GM12892 (cell line): ENCODE measurements at regions not wholly inside any gene's neighbourhood (a gene's known extent, or its start where the extent isn't known, plus 50 kb on each side); places are given as distances from the start of the nearest gene placed in this dataset.

Experiments used
- DNase-seq: peaks from one replicate; pipeline ENCODE4 v3.0.0; 2011; ENCODE audit not compliant: insufficient read length
- FAIRE-seq: peaks from 2 replicates; lab custom pipeline; 2011; peaks lifted over from hg19 to GRCh38; lab: Jason Lieb, UNC
- POLR2A ChIP-seq: IDR thresholded peaks from 2 replicates; pipeline ENCODE4 v1.6.1; 2011; ENCODE audit warnings: low read depth, low read length, control low read depth
- POLR2AphosphoS5 ChIP-seq: IDR thresholded peaks from 2 replicates; pipeline ENCODE4 v1.6.1; 2011; ENCODE audit warnings: low read depth, low read length, control low read depth
- TAF1 ChIP-seq: IDR thresholded peaks from 2 replicates; pipeline ENCODE4 v1.6.1; 2011; ENCODE audit warnings: low read depth, mild to moderate bottlenecking, control low read depth, low read length, borderline replicate concordance

DNA sequence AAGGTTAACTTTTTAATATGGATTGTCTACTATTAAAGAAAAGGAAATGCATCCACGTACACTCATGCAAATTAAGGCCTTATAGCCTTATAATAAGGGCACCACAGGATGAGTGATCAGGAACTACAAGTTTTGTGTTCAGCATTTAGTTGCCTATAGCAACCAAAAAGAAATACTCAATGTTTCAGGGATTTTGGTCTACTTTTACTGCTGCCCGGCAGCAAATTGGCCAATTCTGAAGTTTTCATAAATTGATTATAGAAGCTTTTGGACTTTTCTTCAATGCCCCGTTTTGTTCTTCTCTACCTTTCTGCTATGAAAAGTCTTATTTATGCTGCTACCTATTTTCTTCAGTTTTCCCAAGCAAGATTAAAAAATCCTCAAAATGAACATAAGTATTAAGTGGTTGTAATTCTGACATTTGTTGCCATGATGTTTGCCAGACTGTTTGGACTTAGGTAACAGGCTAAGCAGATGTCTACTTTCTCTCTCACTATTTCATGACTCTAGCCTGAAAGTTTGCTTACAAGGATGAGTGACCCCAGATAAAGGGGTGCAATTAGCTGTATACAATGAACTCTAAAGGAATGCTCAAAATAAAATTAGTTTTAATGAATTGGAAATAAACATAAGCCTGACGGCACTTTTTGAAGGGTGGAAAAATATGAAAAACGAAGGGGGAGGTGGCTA is 391.5 kb upstream of the DAB2 start:
- FAIRE-seq (no peak), DNase-seq (no peak)
- TF ChIP-seq POLR2A (no peak), TAF1 (no peak), POLR2AphosphoS5 (no peak)

DNA sequence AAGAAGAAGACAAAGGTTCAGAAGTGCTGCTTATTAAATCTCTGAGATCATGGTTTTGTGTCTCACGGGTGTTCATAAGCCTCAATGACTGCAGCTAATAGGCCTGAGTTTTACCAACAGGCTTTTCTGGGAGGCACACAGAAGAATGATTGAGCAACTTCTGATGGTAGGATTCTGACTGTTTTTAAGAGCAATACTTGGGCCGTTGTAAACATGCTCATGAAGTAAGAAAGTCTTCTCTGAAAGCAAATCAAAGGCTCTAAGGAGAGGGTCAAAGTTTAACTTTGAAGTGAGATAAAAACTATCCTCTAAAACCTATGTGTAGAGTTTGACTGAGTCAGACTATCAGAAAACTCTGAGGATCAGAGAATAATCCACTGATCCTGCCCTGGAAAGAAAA is 390.9 kb upstream of the DAB2 start:
- no peak for FAIRE-seq
- TF ChIP-seq TAF1 = no peak
- TF ChIP-seq POLR2A = no peak
- TF ChIP-seq POLR2AphosphoS5 = no peak
- no peak for DNase-seq

DNA sequence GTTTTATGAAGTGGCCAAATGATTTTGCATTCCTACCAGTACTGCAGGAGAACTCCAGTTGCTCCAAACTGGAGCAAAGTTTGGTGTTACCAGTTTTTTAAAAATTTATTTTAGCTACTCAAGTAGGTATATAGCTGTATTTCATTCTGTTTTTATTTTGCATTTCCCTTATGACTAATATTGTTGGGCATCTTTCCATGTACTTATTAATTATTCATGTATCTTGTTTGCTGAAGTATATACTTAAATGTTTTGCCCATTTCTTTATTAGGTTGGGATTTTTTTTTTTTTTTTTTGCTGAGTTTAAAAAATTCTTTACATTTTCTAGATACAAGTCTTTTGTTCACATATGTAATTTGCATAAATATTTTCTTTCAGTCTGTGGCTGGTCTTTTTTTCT is 386.6 kb upstream of the DAB2 start:
- FAIRE-seq (no peak), DNase-seq (no peak)

DNA sequence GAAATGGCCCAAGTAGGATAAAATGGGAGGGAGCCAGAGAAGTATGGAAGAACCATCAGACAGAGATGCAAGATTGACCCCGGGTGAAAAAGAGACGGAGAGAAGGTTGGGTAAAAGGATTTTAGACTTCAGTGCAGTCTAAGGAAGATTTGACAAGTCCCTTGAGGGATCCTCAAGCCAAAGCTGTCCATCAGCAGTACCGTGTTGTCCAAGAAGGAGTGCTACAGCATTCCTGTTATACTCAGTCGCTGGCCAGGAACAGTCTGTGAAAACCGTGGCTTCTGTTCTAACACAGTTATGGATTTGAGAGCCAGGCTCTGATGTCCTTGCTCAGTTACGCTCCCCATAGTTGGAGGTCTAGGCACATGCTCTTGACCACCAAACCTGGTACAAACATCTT is 383.9 kb upstream of the DAB2 start:
- FAIRE-seq (no peak), DNase-seq (no peak)
- no peak for TF ChIP-seq POLR2AphosphoS5
- TF ChIP-seq POLR2A = no peak
- no peak for TF ChIP-seq TAF1

More for the DNA sequence above, 386.6 kb upstream of the DAB2 start:
- no peak for TF ChIP-seq POLR2AphosphoS5
- no peak for TF ChIP-seq POLR2A
- no peak for TF ChIP-seq TAF1

DNA sequence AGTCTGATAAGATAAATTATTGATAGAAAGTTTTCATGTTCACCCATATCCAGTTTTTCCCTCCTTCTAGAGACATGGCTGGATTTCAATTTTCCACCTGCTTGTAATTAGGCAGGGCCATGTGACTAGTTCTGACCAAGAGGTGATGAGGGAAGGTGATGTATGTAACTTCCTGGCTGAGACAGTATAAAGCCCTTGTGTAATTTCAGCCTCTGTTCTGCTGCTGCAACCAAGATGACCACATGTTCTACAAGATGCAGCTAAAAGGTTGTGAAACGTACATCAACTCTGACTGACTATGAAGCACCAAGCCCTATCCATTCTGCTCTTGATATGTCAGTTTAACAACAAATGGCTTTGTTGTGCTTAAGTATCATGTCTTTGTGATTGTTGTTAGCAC is 376.5 kb upstream of the DAB2 start:
- no peak for FAIRE-seq
- TF ChIP-seq POLR2A (no peak), POLR2AphosphoS5 (no peak), TAF1 (no peak)

DNA sequence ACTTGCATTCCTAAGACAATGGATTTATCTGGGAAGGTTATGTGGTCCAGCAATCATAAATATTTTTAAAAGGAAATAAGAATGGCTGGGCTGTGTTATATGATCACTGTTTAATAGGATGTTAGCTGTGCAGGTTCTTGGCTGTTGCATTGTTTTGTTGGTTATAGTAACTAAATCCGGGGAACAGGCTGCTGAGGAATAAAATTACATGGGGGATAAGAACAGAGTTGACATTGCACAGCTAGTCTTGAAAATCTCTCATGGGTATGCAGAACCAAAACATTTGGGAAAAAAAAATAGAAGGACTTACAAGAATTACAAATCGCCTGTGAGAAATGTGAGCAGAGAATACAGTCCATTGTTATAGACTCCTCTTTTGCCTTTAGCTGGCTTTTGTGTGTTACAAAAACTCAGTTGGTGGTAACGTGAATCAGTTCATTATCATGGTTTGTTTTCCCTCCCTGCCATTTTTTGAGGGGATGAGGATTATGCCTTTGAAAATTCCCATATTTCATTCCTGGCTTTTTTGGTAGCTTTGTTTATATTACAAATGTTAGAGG is 375.3 kb upstream of the DAB2 start:
- DNase-seq (no peak), FAIRE-seq (no peak)
- TF ChIP-seq TAF1 (no peak), POLR2A (no peak), POLR2AphosphoS5 (no peak)

More for the DNA sequence above, 376.5 kb upstream of the DAB2 start:
- DNase-seq = no peak

DNA sequence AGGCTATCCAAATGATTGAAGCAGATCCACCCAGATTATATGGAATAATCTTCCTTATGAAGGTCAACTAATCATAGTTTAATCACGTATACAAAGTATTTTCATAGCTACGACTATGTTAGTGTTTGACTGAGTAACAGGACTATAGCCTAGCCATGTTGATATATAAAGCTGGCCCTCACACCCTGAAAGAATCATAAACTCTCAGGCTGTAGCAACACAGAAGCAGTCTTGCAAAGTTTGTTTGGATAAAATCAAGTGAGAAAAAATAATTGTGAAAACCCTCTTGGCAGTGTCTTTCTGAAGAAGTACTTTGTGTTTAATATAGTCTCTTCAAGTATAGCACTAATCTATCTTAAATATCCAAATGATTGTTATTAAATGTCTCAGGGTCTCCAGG is 374.5 kb upstream of the DAB2 start:
- DNase-seq (no peak), FAIRE-seq (no peak)
- TF ChIP-seq POLR2A = no peak
- TF ChIP-seq TAF1 = no peak
- no peak for TF ChIP-seq POLR2AphosphoS5

DNA sequence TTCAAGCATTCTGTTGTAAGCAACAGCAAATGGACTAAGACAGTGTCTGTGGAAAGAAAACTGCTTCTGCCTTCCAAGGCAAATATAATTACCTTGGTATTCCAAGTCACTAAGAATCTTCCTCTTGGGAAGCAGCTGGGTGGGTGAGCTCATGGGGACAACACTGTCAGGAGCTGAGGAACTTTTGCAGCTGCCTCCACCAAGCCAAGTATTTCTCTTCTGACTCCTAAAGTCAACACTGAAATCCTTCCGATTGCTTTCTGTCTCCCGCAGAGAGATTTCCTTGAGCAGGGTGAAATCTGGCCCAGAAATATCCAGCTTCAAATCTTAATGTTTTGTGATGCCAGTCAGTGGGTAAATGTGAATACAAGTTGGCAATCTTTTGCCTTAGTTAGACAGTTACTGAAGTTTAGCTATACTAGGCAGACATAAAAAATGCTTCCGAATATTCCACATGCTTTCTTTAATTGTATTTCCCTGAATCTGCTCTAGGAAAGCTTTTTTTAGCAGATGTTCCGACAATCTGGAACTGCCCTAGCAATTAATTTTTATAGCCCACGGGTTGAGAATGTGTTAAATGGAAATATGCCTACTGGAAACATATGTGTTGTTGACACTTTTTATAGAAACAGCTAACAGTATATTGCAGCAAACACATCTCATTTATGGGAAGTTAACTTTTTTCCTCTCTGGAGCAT is 369.9 kb upstream of the DAB2 start:
- DNase-seq = no peak
- FAIRE-seq = no peak
- no peak for TF ChIP-seq POLR2AphosphoS5
- TF ChIP-seq POLR2A = no peak
- no peak for TF ChIP-seq TAF1

DNA sequence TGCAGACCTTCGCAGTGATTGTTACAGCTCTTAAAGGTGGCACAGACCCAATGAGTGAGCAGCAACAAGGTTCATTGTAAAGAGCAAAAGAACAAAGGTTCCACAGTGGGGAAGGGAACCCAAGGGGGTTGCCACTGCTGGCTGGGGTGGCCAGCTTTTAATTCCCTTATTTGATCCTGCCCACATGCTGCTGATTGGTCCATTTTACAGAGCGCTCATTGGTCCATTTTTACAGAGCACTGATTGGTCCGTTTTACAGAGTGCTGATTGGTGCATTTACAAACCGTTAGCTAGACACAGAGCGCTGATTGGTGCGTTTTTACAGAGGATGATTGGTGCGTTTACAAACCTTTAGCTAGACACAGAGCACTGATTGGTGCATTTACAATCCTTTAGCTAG is 360.6 kb upstream of the DAB2 start:
- TF ChIP-seq POLR2AphosphoS5 = no peak
- TF ChIP-seq POLR2A = no peak
- TF ChIP-seq TAF1 = no peak
- DNase-seq = no peak
- no peak for FAIRE-seq

DNA sequence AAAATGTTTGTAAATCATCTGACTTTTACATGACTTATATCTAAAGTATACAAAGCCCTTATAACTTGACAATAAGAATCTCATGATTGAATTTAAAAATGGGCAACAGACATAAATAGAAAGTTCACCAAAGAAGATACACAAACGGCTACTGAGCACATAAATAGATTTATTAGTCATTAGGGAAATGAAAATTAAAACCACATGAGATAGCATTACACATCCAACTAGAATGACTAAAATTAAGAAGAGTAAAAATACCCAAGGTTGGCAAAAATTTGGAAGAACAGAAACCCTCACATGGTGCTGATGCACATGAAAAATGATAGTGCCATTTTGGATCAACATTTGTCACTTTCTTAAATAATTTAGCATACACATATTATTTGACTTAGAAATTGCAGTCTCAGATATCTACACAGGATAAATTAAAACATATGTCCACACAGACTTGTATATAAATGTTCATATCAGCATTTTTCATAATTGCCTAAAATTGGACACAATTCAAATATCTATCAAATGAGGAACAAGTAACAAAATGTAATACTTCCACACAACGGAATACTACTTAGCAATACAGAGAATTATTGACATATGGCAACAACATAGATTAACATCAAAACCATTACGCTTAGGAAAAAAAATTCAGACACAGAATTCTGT is 359.1 kb upstream of the DAB2 start:
- DNase-seq (no peak), FAIRE-seq (no peak)
- TF ChIP-seq TAF1 = no peak
- no peak for TF ChIP-seq POLR2A
- TF ChIP-seq POLR2AphosphoS5 = no peak

DNA sequence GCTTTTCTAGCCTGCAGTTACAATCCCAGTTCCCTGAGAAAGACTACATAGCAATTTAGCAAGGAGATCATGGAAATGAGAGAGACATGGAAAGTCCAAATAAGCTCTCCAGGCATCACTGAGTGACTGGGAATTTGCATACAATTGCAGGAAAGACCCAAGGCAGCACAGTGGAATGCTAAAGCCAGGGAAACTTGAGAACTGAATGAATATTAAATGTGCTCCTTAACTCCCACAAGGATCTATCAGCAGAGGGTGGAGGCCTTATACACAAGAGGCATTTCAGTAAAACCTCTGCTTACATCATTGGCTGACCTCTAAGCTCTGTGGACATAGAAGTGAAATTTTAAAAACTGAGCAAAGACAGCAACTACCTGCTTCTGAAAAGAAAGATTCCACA is 355.6 kb upstream of the DAB2 start:
- FAIRE-seq (no peak), DNase-seq (no peak)
- TF ChIP-seq TAF1 = no peak
- no peak for TF ChIP-seq POLR2AphosphoS5
- TF ChIP-seq POLR2A = no peak

DNA sequence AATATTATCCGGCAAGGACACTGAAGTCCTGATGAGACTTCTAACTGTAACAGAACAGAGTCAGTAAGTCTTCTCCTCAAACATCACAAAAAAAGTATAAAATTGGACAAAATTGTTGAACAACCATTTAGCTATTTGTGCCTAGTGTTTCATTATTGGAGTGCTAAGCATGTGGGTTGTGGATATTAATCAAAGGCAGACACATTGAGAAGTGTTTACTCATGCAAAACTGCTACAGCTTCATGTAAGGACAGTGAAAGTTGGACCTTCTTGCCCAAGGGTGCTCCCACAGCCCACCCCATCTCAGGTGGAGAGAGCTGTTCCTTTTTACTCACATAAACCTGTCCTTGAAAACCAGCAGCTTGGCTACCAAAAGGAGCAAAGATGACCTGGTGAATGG is 355.1 kb upstream of the DAB2 start:
- DNase-seq (no peak), FAIRE-seq (no peak)
- TF ChIP-seq POLR2A (no peak), TAF1 (no peak), POLR2AphosphoS5 (no peak)
